Cardiac septum (tissue), 1 donor: ENCODE measurements at regions not wholly inside any gene's neighbourhood (a gene's known extent, or its start where the extent isn't known, plus 50 kb on each side); places are given as distances from the start of the nearest gene placed in this dataset.
"Not testable (repeated sequence)": the region's sequence is repeated elsewhere in the genome, so short reads cannot be mapped to it uniquely, and the experiment has no call there.

ENCODE experiments used
- DNase-seq: peaks from one replicate; pipeline ENCODE4 v3.0.0-alpha.2; 2020; ENCODE audit warnings: low spot score
- intact Hi-C: fragments of 100-400 bp; cut with DNase I; formaldehyde crosslinking; loops from one replicate; pipeline ENCODE4 v1.14.0; 2022
- donor health status: DM: no; HTN: no; CAD: no.

- DNase-seq, result no peak
- intact Hi-C loops, result loop anchor here (5.0 kb wide), 1 partner anchor 565 kb away; no protein-coding TSS in a partner anchor
These were observed 175.7 kb upstream of the KBTBD8 start for GRCh38 chr3:66822186-66823008.

- DNase-seq, result no peak
- intact Hi-C loops, result loop anchor here (5.0 kb wide), 1 partner anchor 566 kb away; no protein-coding TSS in a partner anchor
These were observed 175.1 kb upstream of the KBTBD8 start for GRCh38 chr3:66823009-66823397.

GRCh38 chr3:66823532-66823931 is 174.6 kb upstream of the KBTBD8 start:
- no peak for DNase-seq
- intact Hi-C loops, result loop anchor here (5.0 kb wide), 1 partner anchor 566 kb away; no protein-coding TSS in a partner anchor

- DNase-seq, result no peak
- intact Hi-C loops, result no loop called here
These were observed 172.7 kb upstream of the KBTBD8 start for GRCh38 chr3:66825375-66825774.

GRCh38 chr3:66827726-66828125 is 170.4 kb upstream of the KBTBD8 start:
- no peak for DNase-seq
- intact Hi-C loops, result no loop called here

- intact Hi-C loops, result no loop called here
- DNase-seq, result no peak
These were observed 169.8 kb upstream of the KBTBD8 start for GRCh38 chr3:66828303-66828702.

- no peak for DNase-seq
- intact Hi-C loops, result no loop called here
These were observed 167.8 kb upstream of the KBTBD8 start for GRCh38 chr3:66830301-66830700.

- DNase-seq, result no peak
- intact Hi-C loops, result no loop called here
These were observed 166.2 kb upstream of the KBTBD8 start for GRCh38 chr3:66831931-66832330.

GRCh38 chr3:66836363-66837152 is 161.5 kb upstream of the KBTBD8 start:
- DNase-seq, result no peak
- intact Hi-C loops, result no loop called here

- intact Hi-C loops, result no loop called here
- no peak for DNase-seq
These were observed 159.4 kb upstream of the KBTBD8 start for GRCh38 chr3:66838704-66839103.

- intact Hi-C loops, result no loop called here
- DNase-seq, result no peak
These were observed 158.6 kb upstream of the KBTBD8 start for GRCh38 chr3:66839508-66839907.

- intact Hi-C loops, DNase-seq: not testable (repeated sequence)
These were observed 155.2 kb upstream of the KBTBD8 start for GRCh38 chr3:66842761-66843464.

- intact Hi-C loops, result no loop called here
- DNase-seq, result no peak
These were observed 146.1 kb upstream of the KBTBD8 start for GRCh38 chr3:66851894-66852613.

- intact Hi-C loops, result no loop called here
- DNase-seq, result no peak
These were observed 143.4 kb upstream of the KBTBD8 start for GRCh38 chr3:66854601-66855151.

- intact Hi-C loops, result no loop called here
- DNase-seq, result no peak
These were observed 141.6 kb upstream of the KBTBD8 start for GRCh38 chr3:66856533-66856932.

GRCh38 chr3:66858656-66859381 is 139.3 kb upstream of the KBTBD8 start:
- no peak for DNase-seq
- intact Hi-C loops, result no loop called here

- DNase-seq, result no peak
- intact Hi-C loops, result no loop called here
These were observed 137.3 kb upstream of the KBTBD8 start for GRCh38 chr3:66860771-66861170.

- no peak for DNase-seq
- intact Hi-C loops, result no loop called here
These were observed 134.6 kb upstream of the KBTBD8 start for GRCh38 chr3:66863205-66864111.
